SKM-1 treated with dmso at 0.1 percent for 144 hours (cell line): ENCODE measurements at regions not wholly inside any gene's neighbourhood (a gene's known extent, or its start where the extent isn't known, plus 50 kb on each side); places are given as distances from the start of the nearest gene placed in this dataset.

Experiments
- DNase-seq: peaks from one replicate; lab custom pipeline; 2025; ENCODE audit not compliant: unreplicated experiment; lab: John Stamatoyannopoulos, UW

DNA sequence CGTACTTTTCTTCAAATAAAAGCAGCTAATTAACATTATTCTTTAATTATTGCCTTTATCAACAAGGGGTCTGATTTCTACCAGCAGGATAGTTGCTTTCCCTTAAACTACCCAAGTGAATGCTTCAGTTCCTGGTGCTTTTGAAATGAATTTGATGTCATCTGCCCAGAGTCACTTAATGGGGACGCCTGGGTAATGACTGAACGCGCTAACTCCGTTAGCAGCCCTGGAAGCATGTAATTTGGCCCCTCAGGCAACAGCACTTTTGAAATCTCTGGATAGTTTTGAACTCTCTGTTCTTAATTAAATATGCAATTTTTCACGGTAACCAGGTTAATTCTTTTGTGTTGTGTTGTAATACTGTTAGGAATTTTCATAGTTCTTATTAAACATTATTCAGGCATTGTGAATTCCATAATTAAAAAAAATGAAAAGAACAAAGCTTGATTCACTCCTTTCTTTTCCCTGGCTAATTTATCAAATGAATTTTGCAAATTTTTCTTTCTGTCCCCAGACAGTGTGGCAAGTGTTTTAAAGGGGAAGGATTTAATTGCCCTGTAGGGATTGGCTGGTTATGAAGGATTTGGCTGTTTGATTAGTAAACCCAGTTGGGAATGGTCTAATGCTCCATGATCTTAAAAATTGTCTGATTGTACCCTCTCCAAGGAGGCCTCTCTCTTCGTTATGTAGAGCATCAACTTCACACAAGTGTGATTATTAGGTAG, 137.5 kb upstream of the MYL2 start:
- no peak for DNase-seq

DNA sequence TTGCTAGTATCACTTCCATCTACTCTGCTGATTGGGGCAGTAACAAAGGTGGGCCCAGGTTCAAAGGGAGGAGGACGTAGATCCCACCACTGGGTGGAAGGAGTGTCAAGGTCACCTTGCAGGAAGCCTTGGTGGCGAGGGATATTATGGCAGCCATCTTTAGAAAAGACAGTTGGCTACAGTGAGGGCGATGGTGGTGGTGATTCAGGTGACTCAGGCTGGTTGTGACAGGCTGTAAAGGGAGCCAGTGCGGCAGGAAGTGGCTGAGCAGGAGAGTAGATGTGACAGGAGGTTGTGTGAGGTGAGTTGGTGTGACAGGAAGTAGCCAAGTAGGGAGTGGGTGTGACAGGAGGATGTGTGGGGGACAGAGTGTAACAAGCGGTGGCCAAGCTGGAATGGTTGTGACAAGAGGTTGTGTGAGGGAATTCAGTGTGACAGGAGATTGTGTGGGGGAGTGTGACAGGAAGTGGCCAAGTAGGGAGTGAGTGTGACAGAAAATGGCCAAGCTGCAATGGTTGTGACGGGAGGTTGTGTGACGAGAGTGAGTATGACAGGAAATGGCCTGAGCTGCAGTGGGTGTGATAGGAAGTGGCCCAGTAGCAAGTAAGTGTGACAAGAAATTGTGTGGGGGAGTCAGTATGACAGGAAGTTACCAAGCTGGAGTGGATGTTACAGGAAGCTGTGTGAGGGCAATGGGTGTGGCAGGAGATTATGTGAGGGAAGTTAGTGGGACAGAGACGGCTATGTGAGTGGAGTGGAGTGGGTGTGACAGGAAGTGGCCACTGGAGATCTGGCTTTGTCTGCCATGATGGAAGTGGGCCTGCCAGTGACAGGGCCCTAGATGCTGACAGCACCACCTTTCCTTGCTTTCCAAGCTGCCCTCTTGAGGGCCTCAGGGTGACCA, 136.5 kb upstream of the MYL2 start:
- peak; percentile 61 for DNase-seq

DNA sequence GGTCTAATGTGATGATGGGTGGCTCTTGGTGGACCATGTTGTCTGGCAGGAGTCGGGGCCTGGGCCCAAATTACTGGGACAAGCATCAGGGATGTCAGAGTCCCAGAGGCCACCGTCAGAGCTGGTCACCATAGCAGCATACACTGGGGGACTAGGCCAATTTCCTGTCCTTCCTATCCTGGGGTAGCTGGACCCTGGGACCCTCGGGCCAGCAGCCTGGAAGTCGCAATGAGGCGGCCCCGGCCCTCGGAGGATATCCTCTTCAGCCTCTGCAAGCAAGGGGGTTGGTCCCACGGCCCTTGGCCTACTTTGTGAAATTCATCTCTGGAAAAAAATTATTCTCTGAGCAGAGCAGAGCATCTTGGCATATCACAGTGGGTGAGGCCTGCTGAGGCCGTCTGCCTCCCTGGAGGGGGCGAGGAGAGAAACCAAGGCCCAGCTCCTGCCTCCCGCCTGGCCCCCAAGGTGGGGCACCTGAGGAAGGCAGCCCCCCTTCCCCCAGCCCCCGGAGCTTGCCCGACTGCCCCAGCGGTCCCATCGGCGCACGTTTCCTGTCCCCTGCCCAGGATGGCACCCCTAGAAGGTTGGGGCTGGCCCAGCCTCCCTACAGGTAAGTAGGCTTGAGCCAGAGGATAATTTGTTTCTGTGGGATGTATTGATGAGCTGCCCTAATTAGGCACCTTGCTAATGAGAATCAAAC, 135.0 kb upstream of the MYL2 start:
- DNase-seq = no peak

DNA sequence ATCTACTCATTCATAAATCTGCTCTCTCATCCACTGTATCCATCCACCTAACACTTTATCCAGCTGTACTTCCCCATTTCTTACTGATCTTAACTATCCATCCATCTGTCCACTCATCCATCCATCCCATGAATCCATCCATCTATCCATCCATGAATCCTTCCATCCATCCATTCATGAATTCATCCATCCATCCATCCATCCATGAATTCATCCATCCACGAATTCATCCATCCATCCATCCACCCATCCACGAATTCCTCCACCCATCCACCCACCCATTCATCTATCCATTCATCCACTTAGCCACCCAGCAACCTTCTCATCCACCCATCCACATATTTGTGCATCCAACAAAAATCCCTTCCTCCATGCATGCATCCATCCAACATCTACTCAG, 128.6 kb upstream of the MYL2 start:
- no peak for DNase-seq

DNA sequence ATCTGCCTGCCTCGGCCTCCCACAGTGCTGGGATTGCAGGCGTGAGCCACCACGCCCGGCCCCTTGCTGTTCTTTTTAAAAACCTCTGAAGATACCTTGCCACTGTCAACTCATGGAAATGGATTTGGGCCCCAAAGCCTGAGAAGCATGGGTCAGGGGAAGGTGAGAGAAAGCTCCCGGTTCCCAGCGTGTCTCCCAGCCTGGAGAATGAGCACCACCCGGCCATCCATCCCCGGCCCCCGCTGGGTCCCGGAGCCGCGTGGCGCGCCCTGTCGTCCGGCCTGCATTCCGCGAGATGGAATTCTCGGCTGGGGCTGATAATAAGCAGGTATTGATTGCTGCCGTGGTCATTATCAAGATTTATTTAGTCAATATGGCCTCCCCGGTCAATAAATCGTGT, 126.5 kb upstream of the MYL2 start:
- DNase-seq = no peak

DNA sequence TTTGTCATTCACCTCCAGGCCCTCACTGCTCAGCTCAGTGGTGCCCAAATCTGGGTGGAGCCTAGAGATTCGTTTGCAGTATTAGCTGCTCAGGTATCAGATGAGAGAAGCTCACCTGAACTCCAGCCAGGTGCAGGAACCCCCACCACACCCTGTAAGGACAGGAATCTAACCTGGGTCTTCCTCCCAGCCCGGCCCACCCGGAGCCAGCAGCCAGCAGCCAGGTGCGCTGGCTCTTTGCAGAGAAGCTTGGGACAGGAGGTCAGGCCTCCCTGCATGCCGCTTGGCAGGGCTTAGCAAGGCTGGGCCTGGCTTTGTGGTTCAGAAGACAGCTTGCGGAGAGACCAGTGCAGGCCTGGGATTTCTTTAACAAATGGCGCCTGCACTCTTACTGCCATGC, 125.6 kb upstream of the MYL2 start:
- DNase-seq = no peak

DNA sequence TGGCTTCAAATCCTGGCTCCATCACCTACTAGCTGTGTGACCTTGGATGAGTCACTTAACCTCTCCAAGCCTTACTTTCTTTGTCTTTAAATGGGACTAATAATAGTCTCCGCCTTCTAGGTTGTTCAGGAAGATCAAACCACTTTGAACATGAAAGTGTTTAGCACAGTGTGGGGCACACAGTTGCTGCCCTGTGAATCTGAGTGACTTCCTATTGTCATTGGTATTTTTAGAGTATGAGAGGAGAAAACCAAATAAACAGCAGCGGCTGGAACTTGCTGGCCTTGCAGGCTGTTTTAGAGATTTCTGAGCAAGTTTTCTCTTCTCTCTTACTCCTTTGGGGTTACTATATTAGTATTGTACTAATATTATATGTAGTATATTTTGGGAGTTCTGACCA, 120.7 kb upstream of the MYL2 start:
- no peak for DNase-seq

DNA sequence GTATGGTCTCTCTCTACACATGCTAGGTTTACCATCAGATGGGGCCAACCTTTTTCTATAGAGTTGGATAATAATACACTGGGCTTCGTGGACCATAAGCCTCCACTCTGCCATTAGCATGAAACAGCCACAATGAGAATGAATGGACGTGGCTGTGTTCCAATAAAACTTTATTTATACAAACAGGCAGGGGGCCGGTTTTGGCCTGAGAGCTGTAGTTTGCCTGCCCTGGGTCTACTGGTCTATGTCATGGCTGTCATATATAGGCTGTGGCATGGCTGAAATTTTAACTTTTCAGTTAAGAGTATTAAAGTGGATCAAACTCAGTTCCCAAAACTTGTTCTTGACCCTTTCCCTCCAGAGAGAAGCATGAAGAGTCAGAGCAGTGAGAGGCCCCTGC, 120.3 kb upstream of the MYL2 start:
- no peak for DNase-seq

DNA sequence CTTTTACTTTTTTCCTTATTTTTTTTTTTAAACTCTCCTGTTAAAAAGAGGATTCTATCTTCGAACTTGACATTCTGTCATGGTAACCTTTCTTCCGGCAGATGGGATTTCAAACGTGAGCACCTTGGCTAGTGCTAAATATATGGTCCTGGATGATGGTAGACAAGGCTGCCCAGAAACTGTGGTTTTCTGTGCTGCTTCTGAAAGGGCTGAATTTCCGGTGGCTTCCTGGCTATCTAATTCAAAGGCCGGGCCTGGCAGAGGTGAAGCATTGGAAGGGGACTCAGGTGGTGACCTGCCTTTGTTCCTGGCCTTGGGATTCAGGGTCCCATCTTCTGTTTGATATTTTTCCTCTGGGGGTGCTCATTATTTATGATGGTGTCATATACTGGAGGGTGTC, 118.6 kb upstream of the MYL2 start:
- no peak for DNase-seq

DNA sequence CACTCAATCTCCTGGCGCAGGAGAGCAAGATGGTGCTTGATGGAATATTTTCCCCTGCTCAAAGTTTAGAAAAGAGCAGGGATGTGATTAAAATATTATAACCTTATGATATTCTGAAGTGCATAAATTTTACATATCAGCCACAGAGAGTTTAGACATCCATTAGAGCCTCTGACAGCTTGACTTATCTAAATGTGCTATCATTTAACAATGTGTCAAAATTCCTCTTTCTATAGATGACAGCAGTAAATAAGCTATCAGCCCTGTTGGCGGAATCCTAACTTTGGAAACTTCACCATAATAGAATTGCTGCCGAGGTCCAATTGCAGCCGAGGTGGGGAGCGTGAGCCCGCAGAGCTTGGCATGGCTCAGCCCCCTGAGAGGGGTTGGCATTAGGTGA, 117.7 kb upstream of the MYL2 start:
- DNase-seq = no peak

DNA sequence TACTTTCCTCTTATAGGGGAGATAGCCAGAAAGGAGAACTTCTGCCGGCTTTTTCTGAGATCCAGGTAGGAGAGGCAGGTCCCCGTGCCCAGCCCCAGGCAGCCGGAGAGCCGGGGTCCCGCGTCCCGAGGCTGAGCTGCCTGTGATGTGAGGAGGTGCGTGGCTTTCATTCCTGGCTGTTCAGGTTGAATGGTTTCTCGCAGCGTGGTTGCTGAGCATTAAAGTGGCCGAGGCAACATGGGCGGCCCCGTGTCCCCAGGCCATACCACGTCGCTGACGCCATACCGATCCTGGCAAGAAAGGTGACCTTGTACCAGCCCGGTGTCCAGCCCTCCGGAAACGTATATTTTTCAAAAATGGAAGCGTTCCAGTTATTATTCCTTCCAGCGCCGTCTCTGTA, 116.7 kb upstream of the MYL2 start:
- DNase-seq = no peak

DNA sequence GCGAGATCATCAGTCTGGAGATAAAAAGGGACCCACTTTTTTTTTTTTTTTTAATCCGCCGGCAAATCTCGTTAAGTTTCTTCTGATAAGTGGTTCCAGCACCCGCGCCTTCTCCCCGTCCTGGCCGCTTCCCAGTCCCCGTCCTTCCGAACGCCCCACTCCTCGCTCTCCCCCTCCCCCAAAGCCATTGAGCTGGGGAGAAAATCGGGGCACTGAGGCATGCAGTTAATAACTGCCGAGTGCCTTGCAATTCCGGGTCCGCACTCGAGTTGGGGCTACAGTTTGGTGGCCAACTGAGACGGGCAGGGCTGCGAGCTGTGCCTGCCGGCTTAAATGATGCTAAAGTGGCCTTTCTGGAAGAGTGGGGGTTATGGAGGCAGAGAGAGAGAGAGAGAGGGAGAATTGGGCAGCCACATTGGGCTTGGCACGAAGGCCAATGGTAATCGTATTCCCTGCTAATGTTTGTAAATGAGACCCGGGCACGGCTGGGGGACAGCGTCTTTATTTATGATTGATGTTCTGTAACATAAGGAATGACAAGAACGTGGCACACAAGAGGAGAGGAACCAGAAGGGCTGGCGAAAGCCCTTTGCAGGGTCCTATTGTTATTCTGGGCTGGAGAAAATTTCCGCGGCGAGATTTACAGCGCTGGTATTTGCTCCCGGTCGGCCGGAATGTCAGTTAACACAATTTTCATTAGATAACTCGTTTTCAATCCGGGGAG, 115.4 kb upstream of the MYL2 start:
- no peak for DNase-seq

DNA sequence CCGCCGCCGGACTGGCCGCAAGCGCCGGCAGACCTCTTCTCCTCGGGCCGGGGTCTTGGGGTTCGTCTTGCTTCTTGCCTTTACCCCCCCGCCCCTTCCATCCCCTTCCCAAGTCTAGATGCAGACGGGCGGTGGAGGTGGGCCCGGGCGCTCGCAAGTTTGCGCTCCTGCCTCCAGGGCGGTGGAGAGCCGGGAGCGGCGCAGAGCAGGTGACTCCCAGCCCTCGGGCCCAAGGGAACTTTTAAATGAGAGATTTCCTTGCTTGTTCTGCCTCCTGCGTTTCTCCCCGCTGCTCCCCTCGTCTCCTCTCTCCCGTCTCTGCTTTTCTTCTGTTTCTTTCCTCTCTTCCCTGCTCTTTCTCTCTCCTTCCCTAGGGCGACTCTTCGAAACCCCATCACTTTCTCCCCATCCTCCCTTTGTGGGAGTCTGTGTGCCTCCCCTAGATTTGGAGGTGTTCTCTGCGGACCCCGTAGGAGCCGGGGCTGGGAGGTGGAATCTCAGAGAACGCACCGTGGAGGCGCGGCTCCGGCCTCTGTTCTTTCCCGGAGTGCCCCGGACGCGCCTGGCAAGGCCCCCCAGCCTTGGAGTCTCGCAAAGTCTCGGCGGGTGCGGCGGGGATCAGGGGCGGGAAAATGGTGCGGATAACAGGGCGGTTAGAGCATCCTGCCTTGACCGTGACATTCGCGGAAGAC, 114.7 kb upstream of the MYL2 start:
- no peak for DNase-seq

DNA sequence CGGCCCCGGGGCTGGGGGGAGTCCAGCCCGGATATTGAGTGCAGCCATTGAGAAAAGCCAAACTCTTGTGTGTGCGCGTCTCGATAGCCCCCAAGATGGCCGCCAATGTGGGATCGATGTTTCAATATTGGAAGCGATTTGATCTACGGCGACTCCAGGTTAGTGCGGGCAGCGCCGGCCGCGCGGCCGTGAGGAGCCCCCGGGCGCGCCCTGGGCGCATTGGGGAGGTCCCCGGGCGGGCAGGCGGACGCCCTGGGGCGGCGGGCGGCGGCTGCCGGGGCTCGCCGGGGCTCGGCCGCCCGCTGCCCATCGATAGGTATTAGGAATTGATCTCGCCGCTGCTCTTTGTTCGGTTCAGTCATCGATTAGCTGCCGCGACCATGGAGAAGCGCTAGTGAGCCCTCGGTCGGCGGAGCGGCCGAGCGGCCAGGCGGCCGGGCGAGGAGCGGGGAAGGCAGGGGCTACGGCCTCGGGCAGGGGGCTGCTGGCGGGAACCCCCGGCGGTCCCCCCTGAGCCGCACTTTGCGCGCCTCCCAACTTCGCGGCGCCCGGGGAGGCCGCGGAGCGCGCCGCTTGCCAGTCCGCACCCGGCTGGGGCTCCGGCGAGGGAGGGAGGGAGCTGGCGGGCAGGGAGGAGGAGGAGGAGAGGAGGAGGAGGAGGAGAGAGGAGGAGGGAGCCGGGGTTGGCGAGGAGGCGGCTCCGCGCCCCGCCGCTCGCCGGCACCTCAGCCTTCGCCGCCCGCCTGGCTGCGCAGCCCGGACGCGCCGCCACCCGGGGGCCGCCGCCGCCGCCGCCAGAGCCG, 113.9 kb upstream of the MYL2 start, which contains the start of gene CUX2:
Gene CUX2, plus strand, starts transcription at position 83 of the 803 bp plus-strand sequence.
- no peak for DNase-seq

DNA sequence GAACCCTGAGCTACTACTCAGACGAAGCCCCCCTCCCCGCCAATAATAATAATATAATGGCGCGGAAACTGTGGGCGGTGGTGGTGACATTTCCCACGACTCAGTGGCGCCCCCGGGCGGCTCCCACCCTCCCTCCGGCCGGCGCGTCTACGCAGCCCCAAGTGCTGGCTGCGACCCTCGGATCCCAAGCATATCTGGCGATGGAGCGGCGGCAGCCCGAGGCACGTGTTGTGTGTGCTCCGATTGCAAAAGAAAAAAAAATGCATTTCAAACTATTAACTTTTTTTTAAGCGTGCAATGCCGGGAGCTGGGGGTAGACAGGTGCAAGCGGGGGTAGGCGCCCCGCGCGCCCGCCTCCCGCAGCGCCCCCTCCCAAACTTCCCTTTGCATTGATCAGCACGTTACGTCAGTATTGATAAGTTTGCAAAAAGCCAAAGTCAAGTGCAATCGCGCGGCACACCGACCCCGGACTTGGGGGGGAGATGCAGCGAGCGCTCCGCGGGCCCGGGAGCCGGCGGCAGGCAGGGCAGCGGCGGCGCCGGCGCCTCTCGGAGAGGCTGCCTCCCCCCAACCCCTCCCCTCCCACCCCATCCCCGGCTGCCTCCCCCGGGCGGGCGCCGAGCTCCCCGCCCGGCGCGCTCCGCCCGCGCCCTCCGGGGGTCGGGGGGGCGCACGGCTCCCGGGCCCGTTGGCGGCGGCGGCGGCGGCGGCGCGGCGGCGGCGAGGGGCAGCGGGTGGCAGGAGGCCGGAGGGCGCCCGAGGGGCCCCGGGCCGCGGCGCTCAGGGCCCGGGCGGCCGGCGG, 113.1 kb upstream of the MYL2 start:
- no peak for DNase-seq

DNA sequence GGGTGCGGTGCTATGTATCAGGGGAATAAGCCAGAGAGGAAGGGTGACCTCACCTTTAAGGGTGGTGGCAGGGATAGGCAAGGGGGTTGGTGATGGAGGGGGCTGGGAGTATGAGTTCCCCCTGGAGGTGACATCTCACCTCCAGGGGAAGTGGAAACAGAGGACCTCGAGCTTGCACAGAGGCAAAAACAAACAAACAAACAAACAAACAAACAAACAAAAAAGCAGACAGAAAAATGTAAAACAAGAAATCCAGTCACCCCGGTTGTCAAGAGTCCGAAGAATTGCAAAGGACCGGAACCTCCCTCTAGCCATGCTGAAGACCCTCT, 112.2 kb upstream of the MYL2 start:
- no peak for DNase-seq

DNA sequence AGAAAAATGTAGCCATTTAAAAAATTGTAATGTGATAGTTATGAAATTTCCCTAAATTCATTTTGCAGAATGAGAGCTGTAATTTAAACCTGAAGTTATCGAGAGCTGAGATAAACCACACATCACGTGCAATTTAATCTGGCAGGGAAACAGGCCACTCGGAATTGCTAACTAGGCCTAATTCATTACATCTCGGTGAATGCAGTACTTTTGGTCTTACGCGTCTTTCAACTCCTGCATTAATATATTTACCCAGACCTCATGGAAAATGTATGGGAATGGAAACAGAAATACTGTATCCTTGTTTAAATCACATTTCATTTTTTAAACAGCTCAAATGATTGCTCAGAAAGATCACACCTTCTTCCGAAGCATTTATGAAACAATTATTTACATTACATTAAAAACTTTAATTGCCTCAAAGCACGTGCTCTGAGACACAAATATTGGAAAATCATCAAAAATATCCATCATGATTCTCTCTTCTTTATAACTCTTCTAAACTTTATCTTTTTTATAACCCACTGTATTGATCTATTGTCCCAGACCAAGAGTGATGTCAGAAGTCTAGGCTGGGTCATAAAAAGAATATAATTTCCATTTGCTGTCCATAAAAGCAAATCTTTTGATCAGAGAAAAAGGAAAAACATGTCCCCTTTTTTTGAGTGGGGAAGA, 111.7 kb upstream of the MYL2 start:
- DNase-seq = no peak

DNA sequence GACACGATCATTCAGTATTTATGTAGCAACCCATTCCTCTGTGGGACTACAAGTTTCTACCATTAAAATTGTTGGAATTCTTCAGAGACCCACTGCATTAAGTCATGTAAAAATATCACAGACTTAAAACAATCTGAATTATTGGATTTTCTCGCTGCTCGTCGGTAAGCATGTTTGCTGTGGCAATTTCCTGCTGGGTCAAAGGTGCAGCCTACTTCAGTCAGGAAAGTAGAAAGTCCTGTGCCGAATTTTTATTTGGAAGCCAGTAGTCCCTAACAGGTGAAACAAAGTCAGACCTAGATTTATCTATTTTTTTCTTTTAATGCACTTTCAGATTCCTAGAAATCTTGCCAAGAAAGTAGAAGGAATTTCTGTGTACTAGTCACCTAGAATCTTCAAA, 110.4 kb upstream of the MYL2 start:
- DNase-seq = no peak

DNA sequence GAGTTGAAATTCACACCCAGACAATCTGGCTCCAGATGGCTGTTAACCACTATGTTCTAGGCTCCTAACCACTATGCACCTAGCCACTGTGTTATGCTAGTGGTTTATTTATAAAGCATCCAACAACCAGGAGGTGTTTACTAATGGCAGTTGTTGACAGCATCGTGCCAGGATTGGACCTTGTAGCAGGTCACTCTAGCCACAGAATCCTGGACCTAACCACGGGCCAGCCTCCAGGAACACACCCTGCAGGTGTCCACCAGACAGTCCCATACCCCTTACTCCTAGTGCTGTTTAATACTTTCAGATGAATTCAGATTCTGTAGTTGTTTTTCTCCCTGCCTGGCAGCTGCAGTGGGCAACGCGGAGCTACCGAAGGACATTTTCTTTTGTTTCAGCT, 109.4 kb upstream of the MYL2 start:
- no peak for DNase-seq
